H1 (cell line): ENCODE measurements at regions not wholly inside any gene's neighbourhood (a gene's known extent, or its start where the extent isn't known, plus 50 kb on each side); places are given as distances from the start of the nearest gene placed in this dataset.

Source experiments
- JUND ChIP-seq: IDR thresholded peaks from 2 replicates; pipeline ENCODE4 v1.6.1; 2011; ENCODE audit warnings: mild to moderate bottlenecking, improper control_type of control experiment, low read length
- RNF2 ChIP-seq: fragments of 200-900, 300-1000 bp; sonication (generic); IDR thresholded peaks from 2 replicates; pipeline ENCODE4 v1.7.1; 2016; ENCODE audit warnings: borderline replicate concordance, low read depth, mild to moderate bottlenecking, antibody characterized with exemption, low read length; ENCODE audit not compliant: poor library complexity, severe bottlenecking; ENCODE audit errors: missing control alignments
- TF ChIP-seq, protein P1 (sequence below): fragments of 300-600 bp; sonication (generic); IDR thresholded peaks from 2 replicates; pipeline ENCODE4 v1.7.1; 2012; ENCODE audit warnings: low read length, moderate library complexity, mild to moderate bottlenecking, inconsistent platforms; ENCODE audit not compliant: insufficient replicate concordance
- TF ChIP-seq, protein P2 (sequence below): IDR thresholded peaks from 2 replicates; pipeline ENCODE4 v1.6.1; 2012; ENCODE audit warnings: low read length, inconsistent platforms

DNA sequence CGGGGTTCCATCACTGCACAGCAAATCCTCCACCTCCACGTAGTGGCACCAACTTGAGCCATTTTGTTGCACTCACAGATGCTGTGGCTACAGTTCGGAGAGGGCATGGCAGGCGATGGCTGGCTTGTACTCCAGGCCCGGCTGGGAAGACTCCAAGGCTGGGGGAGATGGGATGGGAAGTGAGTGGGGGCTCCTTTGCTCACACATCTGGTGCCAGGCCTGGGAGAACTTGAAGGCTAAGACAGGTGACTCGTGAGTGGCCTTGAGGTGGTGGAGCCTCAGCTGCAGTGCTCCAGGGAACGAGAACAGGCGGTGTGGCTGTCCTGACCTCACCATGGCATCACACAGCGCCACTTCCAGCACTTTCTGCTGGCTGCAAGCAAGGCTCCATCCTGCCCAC is 87.9 kb downstream of the PLXNA1 start (continued):
- TF ChIP-seq, protein P1, sequence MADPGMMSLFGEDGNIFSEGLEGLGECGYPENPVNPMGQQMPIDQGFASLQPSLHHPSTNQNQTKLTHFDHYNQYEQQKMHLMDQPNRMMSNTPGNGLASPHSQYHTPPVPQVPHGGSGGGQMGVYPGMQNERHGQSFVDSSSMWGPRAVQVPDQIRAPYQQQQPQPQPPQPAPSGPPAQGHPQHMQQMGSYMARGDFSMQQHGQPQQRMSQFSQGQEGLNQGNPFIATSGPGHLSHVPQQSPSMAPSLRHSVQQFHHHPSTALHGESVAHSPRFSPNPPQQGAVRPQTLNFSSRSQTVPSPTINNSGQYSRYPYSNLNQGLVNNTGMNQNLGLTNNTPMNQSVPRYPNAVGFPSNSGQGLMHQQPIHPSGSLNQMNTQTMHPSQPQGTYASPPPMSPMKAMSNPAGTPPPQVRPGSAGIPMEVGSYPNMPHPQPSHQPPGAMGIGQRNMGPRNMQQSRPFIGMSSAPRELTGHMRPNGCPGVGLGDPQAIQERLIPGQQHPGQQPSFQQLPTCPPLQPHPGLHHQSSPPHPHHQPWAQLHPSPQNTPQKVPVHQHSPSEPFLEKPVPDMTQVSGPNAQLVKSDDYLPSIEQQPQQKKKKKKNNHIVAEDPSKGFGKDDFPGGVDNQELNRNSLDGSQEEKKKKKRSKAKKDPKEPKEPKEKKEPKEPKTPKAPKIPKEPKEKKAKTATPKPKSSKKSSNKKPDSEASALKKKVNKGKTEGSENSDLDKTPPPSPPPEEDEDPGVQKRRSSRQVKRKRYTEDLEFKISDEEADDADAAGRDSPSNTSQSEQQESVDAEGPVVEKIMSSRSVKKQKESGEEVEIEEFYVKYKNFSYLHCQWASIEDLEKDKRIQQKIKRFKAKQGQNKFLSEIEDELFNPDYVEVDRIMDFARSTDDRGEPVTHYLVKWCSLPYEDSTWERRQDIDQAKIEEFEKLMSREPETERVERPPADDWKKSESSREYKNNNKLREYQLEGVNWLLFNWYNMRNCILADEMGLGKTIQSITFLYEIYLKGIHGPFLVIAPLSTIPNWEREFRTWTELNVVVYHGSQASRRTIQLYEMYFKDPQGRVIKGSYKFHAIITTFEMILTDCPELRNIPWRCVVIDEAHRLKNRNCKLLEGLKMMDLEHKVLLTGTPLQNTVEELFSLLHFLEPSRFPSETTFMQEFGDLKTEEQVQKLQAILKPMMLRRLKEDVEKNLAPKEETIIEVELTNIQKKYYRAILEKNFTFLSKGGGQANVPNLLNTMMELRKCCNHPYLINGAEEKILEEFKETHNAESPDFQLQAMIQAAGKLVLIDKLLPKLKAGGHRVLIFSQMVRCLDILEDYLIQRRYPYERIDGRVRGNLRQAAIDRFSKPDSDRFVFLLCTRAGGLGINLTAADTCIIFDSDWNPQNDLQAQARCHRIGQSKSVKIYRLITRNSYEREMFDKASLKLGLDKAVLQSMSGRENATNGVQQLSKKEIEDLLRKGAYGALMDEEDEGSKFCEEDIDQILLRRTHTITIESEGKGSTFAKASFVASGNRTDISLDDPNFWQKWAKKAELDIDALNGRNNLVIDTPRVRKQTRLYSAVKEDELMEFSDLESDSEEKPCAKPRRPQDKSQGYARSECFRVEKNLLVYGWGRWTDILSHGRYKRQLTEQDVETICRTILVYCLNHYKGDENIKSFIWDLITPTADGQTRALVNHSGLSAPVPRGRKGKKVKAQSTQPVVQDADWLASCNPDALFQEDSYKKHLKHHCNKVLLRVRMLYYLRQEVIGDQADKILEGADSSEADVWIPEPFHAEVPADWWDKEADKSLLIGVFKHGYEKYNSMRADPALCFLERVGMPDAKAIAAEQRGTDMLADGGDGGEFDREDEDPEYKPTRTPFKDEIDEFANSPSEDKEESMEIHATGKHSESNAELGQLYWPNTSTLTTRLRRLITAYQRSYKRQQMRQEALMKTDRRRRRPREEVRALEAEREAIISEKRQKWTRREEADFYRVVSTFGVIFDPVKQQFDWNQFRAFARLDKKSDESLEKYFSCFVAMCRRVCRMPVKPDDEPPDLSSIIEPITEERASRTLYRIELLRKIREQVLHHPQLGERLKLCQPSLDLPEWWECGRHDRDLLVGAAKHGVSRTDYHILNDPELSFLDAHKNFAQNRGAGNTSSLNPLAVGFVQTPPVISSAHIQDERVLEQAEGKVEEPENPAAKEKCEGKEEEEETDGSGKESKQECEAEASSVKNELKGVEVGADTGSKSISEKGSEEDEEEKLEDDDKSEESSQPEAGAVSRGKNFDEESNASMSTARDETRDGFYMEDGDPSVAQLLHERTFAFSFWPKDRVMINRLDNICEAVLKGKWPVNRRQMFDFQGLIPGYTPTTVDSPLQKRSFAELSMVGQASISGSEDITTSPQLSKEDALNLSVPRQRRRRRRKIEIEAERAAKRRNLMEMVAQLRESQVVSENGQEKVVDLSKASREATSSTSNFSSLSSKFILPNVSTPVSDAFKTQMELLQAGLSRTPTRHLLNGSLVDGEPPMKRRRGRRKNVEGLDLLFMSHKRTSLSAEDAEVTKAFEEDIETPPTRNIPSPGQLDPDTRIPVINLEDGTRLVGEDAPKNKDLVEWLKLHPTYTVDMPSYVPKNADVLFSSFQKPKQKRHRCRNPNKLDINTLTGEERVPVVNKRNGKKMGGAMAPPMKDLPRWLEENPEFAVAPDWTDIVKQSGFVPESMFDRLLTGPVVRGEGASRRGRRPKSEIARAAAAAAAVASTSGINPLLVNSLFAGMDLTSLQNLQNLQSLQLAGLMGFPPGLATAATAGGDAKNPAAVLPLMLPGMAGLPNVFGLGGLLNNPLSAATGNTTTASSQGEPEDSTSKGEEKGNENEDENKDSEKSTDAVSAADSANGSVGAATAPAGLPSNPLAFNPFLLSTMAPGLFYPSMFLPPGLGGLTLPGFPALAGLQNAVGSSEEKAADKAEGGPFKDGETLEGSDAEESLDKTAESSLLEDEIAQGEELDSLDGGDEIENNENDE: no peak
- TF ChIP-seq JUND (no peak), RNF2 (no peak)
- TF ChIP-seq, protein P2, sequence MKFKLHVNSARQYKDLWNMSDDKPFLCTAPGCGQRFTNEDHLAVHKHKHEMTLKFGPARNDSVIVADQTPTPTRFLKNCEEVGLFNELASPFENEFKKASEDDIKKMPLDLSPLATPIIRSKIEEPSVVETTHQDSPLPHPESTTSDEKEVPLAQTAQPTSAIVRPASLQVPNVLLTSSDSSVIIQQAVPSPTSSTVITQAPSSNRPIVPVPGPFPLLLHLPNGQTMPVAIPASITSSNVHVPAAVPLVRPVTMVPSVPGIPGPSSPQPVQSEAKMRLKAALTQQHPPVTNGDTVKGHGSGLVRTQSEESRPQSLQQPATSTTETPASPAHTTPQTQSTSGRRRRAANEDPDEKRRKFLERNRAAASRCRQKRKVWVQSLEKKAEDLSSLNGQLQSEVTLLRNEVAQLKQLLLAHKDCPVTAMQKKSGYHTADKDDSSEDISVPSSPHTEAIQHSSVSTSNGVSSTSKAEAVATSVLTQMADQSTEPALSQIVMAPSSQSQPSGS: no peak
